ENCODE measurements at regions not wholly inside any gene's neighbourhood (a gene's known extent, or its start where the extent isn't known, plus 50 kb on each side); places are given as distances from the start of the nearest gene placed in this dataset.

GRCh38 chr2:236317938-236318396 lies 53.8 kb upstream of the ASB18 start:
- no peak for DNase-seq (ENCODE audit: low read depth in 2 of 2)
- no peak for TF ChIP-seq CTCF (IDR thresholded peaks at IDR 0.05; ENCODE audit: low read depth, low read length)
- no peak overlapping the region for H3K4me3 ChIP-seq (replicated peaks in 1 of 2; ENCODE audit: low read depth in 2 of 2, low read length in 2 of 2)

- no peak for DNase-seq (ENCODE audit: low read depth in 2 of 2)
- no peak for TF ChIP-seq CTCF (IDR thresholded peaks at IDR 0.05; ENCODE audit: low read depth, low read length)
- no peak overlapping the region for H3K4me3 ChIP-seq (replicated peaks in 1 of 2; ENCODE audit: low read depth in 2 of 2, low read length in 2 of 2)
Measured at GRCh38 chr2:236318401-236318800, 54.2 kb upstream of the ASB18 start.

- no peak for DNase-seq (ENCODE audit: low read depth in 2 of 2)
- no peak overlapping the region for H3K4me3 ChIP-seq (replicated peaks in 1 of 2; ENCODE audit: low read depth in 2 of 2, low read length in 2 of 2)
- TF ChIP-seq CTCF (IDR thresholded peaks at IDR 0.05; ENCODE audit: low read depth, low read length) = no peak
Measured at GRCh38 chr2:236319036-236319435, 54.8 kb upstream of the ASB18 start.

DNA sequence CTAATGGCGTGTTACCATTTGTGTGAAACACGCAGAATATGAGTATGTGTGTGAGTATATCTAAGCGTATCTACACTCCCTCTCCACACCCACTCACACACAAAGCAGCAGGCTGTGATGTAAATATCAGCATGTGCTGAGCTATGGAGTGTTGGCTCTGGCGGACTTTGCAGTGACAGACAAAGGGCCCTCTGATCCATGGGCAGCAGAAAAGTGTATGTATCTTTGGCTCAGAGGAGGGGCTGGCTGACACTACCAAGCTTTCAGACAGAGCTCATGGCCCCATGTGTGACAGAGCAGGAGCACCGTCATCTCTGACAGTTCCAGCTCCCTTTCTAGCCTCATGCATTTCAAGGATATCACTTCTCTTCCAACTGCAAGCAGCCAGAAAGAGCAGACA lies 57.2 kb upstream of the ASB18 start:
- TF ChIP-seq CTCF (IDR thresholded peaks at IDR 0.05; ENCODE audit: low read depth, low read length) = no peak
- no peak for DNase-seq (ENCODE audit: low read depth in 2 of 2)
- no peak overlapping the region for H3K4me3 ChIP-seq (replicated peaks in 1 of 2; ENCODE audit: low read depth in 2 of 2, low read length in 2 of 2)

- no peak for TF ChIP-seq CTCF (IDR thresholded peaks at IDR 0.05; ENCODE audit: low read depth, low read length)
- no peak for DNase-seq (ENCODE audit: low read depth in 2 of 2)
- H3K4me3 ChIP-seq (replicated peaks in 1 of 2; ENCODE audit: low read depth in 2 of 2, low read length in 2 of 2) = no peak overlapping the region
Measured at GRCh38 chr2:236333417-236334121, 69.4 kb upstream of the ASB18 start.

GRCh38 chr2:236334122-236334876 lies 70.1 kb upstream of the ASB18 start:
- H3K4me3 ChIP-seq (replicated peaks in 1 of 2; ENCODE audit: low read depth in 2 of 2, low read length in 2 of 2) = no peak overlapping the region
- no peak for TF ChIP-seq CTCF (IDR thresholded peaks at IDR 0.05; ENCODE audit: low read depth, low read length)
- DNase-seq (ENCODE audit: low read depth in 2 of 2) = no peak

Measured in cardiac fibroblast (primary cell).